ENCODE measurements at regions not wholly inside any gene's neighbourhood (a gene's known extent, or its start where the extent isn't known, plus 50 kb on each side); places are given as distances from the start of the nearest gene placed in this dataset.
A peak's percentile ranks its signal among the peaks of the same experiment; 100 is the strongest.
"Not testable (repeated sequence)": the region's sequence is repeated elsewhere in the genome, so short reads cannot be mapped to it uniquely, and the experiment has no call there.

DNA sequence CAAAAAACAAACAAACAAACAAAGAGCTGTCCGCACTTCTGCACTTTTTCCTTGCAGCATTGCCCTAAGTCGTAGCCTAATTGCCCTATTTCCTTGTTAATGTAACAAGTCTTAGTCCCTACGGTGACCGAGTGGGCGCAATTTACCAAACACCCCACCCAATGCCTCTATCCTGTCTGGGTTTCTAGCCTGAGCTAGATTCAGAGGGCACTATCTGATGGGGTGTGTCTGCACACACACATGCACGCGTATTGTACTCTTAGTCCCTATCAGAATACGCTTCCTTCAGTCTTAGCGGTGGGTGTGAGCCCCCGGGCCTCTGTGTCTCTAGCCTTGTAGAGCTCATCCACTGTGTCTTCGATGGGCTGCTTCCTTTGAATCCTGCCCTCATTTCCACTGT is 125.9 kb upstream of the DLG1 start:
- Histone ChIP-seq H3K36me3 (ENCODE audit: control insufficient read depth in 1 of 2, insufficient read depth in 2 of 2, low read length in 2 of 2) (no peaks in the 10 kb centered on the region), H3K9ac (ENCODE audit: low read depth in 1 of 2, low read length in 2 of 2) (no peak overlapping the region), H3K4me3 (ENCODE audit: low read depth in 1 of 2, low read length in 2 of 2) (no peak overlapping the region), H3K27ac (ENCODE audit: low read depth, low read length) (no peak overlapping the region), H3K27me3 (ENCODE audit: control insufficient read depth in 1 of 2, insufficient read depth in 2 of 2, low read length in 2 of 2) (peaks cover under 1 to 11% of the 10 kb centered on the region in 2 donors), H3K9me3 (ENCODE audit: control insufficient read depth in 1 of 2, low read length in 2 of 2) (no peaks in the 10 kb centered on the region), H3K4me1 (ENCODE audit: control insufficient read depth in 1 of 2, insufficient read depth in 2 of 2, low read length in 2 of 2) (peaks cover 10 to 16% of the 10 kb centered on the region in 2 donors)

DNA sequence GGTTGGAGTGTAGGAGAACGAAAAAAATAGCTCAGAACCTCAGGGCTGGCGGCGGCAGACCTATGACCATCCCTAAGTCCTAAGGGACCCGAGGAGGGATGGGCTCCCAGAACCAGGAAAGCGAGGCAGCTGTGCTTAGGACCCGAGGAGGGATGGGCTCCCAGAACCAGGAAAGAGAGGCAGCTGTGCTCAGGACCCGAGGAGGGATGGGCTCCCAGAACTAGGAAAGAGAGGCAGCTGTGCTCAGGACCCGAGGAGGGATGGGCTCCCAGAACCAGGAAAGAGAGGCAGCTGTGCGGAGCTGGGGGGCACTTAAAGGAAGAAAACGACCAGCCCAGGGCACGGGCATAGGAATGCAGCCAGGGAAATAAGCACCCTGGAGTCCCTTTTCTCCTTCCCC is 125.0 kb upstream of the DLG1 start:
- Histone ChIP-seq H3K27ac (ENCODE audit: low read depth, low read length) (no peak overlapping the region), H3K27me3 (ENCODE audit: control insufficient read depth in 1 of 2, insufficient read depth in 2 of 2, low read length in 2 of 2) (peaks cover 6 to 8% of the 10 kb centered on the region in 2 donors), H3K9me3 (ENCODE audit: control insufficient read depth in 1 of 2, low read length in 2 of 2) (no peaks in the 10 kb centered on the region), H3K36me3 (ENCODE audit: control insufficient read depth in 1 of 2, insufficient read depth in 2 of 2, low read length in 2 of 2) (no peaks in the 10 kb centered on the region), H3K4me3 (ENCODE audit: low read depth in 1 of 2, low read length in 2 of 2) (no peak overlapping the region), H3K9ac (ENCODE audit: low read depth in 1 of 2, low read length in 2 of 2) (no peak overlapping the region), H3K4me1 (ENCODE audit: control insufficient read depth in 1 of 2, insufficient read depth in 2 of 2, low read length in 2 of 2) (peaks cover 7 to 8% of the 10 kb centered on the region in 2 donors)

DNA sequence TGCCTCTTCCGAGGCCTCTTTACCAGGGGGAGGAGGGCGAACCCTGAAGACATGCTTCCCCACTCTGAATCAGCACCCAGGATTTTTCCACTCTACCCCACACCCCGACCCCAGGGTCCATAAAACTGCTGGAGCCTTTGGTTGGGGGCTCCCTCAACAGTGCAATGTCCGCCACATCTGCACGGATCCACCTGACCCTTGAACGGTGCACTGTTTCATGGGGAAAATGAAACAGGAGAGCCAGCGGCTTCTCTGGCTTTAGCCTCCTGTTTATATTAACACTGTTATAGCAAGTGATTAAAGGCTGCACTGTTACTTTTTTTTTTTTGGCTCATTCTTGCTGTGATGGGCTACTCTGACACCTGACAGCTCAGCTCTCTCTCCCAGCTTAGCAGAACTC is 124.1 kb upstream of the DLG1 start:
- Histone ChIP-seq H3K4me3 (ENCODE audit: low read depth in 1 of 2, low read length in 2 of 2) (no peak overlapping the region), H3K4me1 (ENCODE audit: control insufficient read depth in 1 of 2, insufficient read depth in 2 of 2, low read length in 2 of 2) (no peaks in the 10 kb centered on the region), H3K9me3 (ENCODE audit: control insufficient read depth in 1 of 2, low read length in 2 of 2) (no peaks in the 10 kb centered on the region), H3K9ac (ENCODE audit: low read depth in 1 of 2, low read length in 2 of 2) (no peak overlapping the region), H3K36me3 (ENCODE audit: control insufficient read depth in 1 of 2, insufficient read depth in 2 of 2, low read length in 2 of 2) (no peaks in the 10 kb centered on the region), H3K27me3 (ENCODE audit: control insufficient read depth in 1 of 2, insufficient read depth in 2 of 2, low read length in 2 of 2) (peaks cover 6 to 8% of the 10 kb centered on the region in 2 donors), H3K27ac (ENCODE audit: low read depth, low read length) (no peak overlapping the region)

DNA sequence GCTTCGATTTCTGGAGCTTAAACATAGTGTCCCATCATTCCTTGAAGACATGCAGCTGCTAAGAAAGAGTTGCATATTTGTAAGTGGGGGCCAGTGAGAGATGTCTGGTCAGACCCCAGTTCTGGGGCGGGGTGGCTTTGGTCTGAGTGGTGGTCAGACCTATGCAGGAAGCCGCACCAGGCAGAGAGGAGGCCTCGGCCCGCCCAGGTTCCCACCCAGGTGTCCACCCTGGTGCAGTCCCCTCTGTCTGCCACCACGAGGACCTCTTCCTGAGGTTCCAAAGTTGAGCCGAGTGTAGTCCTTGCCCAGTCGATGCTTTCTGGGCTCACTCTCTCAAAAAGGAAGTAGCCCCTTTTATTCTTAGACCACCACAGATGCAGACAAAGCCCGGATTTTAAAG is 122.6 kb upstream of the DLG1 start:
- Histone ChIP-seq H3K4me3 (ENCODE audit: low read depth in 1 of 2, low read length in 2 of 2) (no peak overlapping the region), H3K27ac (ENCODE audit: low read depth, low read length) (no peak overlapping the region), H3K9me3 (ENCODE audit: control insufficient read depth in 1 of 2, low read length in 2 of 2) (no peaks in the 10 kb centered on the region), H3K9ac (ENCODE audit: low read depth in 1 of 2, low read length in 2 of 2) (no peak overlapping the region), H3K36me3 (ENCODE audit: control insufficient read depth in 1 of 2, insufficient read depth in 2 of 2, low read length in 2 of 2) (no peaks in the 10 kb centered on the region), H3K4me1 (ENCODE audit: control insufficient read depth in 1 of 2, insufficient read depth in 2 of 2, low read length in 2 of 2) (no peaks in the 10 kb centered on the region), H3K27me3 (ENCODE audit: control insufficient read depth in 1 of 2, insufficient read depth in 2 of 2, low read length in 2 of 2) (peaks cover 6 to 8% of the 10 kb centered on the region in 2 donors)

DNA sequence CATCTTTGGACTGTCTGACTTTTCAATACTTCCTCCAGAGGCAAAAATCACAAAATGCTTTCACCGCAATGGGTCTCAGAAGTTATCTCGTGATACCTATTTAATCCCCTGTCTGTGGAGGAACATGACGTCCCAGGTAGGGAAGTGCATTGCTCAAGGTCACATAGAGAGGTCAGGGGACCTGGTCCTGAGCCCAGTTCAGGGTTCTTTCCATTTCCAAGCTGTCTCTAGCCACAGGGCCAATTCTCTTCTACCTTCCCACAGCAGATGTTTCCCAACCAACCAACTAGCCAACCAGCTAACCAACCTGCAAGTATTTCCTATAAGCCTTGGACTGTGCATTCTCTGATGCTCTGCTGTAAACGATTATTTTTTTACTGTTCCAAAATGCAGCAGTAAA is 122.2 kb upstream of the DLG1 start:
- Histone ChIP-seq H3K27me3 (ENCODE audit: control insufficient read depth in 1 of 2, insufficient read depth in 2 of 2, low read length in 2 of 2) (peaks cover 6 to 7% of the 10 kb centered on the region in 2 donors), H3K9me3 (ENCODE audit: control insufficient read depth in 1 of 2, low read length in 2 of 2) (no peaks in the 10 kb centered on the region), H3K4me3 (ENCODE audit: low read depth in 1 of 2, low read length in 2 of 2) (no peak overlapping the region), H3K9ac (ENCODE audit: low read depth in 1 of 2, low read length in 2 of 2) (no peak overlapping the region), H3K4me1 (ENCODE audit: control insufficient read depth in 1 of 2, insufficient read depth in 2 of 2, low read length in 2 of 2) (no peaks in the 10 kb centered on the region), H3K27ac (ENCODE audit: low read depth, low read length) (no peak overlapping the region), H3K36me3 (ENCODE audit: control insufficient read depth in 1 of 2, insufficient read depth in 2 of 2, low read length in 2 of 2) (no peaks in the 10 kb centered on the region)

DNA sequence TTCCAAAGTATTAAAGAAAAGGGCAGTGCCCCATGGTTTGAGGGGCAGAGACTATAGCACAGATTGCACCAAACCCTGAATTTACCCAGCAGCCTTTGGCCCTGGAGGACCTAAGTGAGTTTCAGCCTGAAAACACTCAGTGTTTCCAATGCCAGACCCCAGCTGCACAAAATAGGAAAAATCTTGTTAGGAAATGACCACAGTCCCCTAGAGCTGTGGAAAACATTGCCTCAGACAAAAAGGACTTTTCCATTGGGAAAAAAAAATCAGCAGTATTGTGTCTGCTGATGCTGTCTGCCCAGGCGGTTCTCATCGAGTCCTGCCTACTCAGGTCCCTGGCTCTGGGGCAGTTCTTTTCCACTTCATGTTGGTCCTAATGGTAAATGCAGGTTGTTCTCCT is 121.7 kb upstream of the DLG1 start:
- Histone ChIP-seq H3K9ac (ENCODE audit: low read depth in 1 of 2, low read length in 2 of 2) (peak overlapping the region in 1 of 2 donors; percentile 4), H3K36me3 (ENCODE audit: control insufficient read depth in 1 of 2, insufficient read depth in 2 of 2, low read length in 2 of 2) (no peaks in the 10 kb centered on the region), H3K27ac (ENCODE audit: low read depth, low read length) (no peak overlapping the region)

DNA sequence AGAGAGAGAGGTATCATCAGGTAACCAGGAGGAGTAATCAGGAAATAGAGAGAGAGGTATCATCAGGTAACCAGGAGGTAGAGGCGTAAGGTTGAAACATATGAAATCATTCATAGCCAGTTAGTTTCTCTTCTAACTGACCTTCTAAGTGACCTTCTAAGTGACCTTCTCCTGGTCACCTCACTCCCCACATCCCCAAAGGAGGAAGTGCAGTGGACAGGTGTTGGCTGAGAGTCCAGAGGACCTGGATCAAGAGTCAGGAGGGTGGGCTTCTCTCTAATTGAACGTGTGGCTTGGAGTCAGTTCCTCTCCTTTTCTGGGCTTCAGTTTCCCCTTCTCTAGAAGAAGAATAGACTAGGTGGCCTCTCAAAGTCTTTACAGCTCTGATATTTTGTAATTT is 121.3 kb upstream of the DLG1 start:
- Histone ChIP-seq H3K27ac (ENCODE audit: low read depth, low read length) (no peak overlapping the region), H3K4me3 (ENCODE audit: low read depth in 1 of 2, low read length in 2 of 2) (no peak overlapping the region), H3K36me3 (ENCODE audit: control insufficient read depth in 1 of 2, insufficient read depth in 2 of 2, low read length in 2 of 2) (no peaks in the 10 kb centered on the region), H3K27me3 (ENCODE audit: control insufficient read depth in 1 of 2, insufficient read depth in 2 of 2, low read length in 2 of 2) (peaks cover 4 to 6% of the 10 kb centered on the region in 2 donors), H3K9me3 (ENCODE audit: control insufficient read depth in 1 of 2, low read length in 2 of 2) (no peaks in the 10 kb centered on the region), H3K4me1 (ENCODE audit: control insufficient read depth in 1 of 2, insufficient read depth in 2 of 2, low read length in 2 of 2) (no peaks in the 10 kb centered on the region), H3K9ac (ENCODE audit: low read depth in 1 of 2, low read length in 2 of 2) (peak overlapping the region in 1 of 2 donors; percentile 4)

More for the DNA sequence above, 121.7 kb upstream of the DLG1 start:
- Histone ChIP-seq H3K4me1 (ENCODE audit: control insufficient read depth in 1 of 2, insufficient read depth in 2 of 2, low read length in 2 of 2) (no peaks in the 10 kb centered on the region), H3K27me3 (ENCODE audit: control insufficient read depth in 1 of 2, insufficient read depth in 2 of 2, low read length in 2 of 2) (peaks cover 4 to 6% of the 10 kb centered on the region in 2 donors), H3K4me3 (ENCODE audit: low read depth in 1 of 2, low read length in 2 of 2) (no peak overlapping the region), H3K9me3 (ENCODE audit: control insufficient read depth in 1 of 2, low read length in 2 of 2) (no peaks in the 10 kb centered on the region)

DNA sequence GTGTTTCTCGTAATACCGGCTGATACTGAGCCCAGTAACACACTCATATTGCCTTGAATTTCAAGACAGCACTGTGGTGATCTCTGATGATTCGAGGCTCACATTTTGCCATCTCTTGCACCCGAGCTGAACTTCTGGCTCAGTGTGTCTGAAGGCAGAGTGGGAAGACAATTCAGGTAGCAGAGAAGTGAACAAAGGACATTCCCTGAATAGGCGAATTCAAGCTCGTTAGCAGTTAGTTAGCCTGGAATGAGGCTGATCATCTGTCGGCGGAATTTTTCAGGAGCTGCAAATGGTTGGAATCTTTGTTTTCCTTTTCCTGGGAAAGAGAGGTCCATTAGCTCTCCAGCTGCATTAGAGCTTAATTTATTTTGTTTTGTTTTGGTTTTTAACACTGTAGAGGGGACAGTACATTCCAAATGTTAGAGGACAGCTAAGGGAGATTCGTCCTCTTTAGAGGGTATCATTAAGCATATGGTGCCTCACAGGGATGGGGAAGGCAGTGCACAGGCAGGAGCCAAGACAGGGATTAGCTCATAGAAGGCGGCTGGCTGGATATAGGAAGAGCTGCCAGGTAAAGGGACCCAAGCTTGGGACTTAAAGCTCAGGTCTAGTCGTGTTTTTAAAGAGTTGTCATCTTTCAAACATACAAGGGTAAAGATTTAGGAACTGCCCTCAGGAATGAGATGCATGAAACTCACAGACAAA is 119.7 kb upstream of the DLG1 start:
- Histone ChIP-seq H3K27ac (ENCODE audit: low read depth, low read length) (no peak overlapping the region), H3K4me1 (ENCODE audit: control insufficient read depth in 1 of 2, insufficient read depth in 2 of 2, low read length in 2 of 2) (no peaks in the 10 kb centered on the region)

DNA sequence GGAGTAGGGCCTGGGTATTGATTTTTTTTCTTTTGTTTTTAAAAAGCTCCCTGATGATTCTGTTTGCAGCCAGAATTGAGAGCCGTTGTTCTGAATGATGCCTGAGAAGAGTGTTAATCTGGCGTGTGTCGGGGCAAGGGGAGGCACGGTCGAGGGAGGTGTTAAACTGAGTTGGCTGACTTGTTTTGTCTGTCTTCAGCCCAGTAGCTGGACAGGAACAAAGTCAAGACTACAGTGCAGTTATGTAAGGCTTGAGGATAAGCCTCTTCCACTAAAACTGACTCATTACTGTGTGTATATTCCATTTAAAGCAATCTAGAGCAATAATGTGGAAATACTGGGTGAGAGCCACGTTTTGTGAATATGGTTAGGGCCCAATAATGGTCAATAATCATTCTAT is 119.0 kb upstream of the DLG1 start:
- Histone ChIP-seq H3K9me3 (ENCODE audit: control insufficient read depth in 1 of 2, low read length in 2 of 2) (no peaks in the 10 kb centered on the region), H3K36me3 (ENCODE audit: control insufficient read depth in 1 of 2, insufficient read depth in 2 of 2, low read length in 2 of 2) (no peaks in the 10 kb centered on the region), H3K4me3 (ENCODE audit: low read depth in 1 of 2, low read length in 2 of 2) (no peak overlapping the region), H3K9ac (ENCODE audit: low read depth in 1 of 2, low read length in 2 of 2) (no peak overlapping the region), H3K4me1 (ENCODE audit: control insufficient read depth in 1 of 2, insufficient read depth in 2 of 2, low read length in 2 of 2) (no peaks in the 10 kb centered on the region), H3K27ac (ENCODE audit: low read depth, low read length) (no peak overlapping the region), H3K27me3 (ENCODE audit: control insufficient read depth in 1 of 2, insufficient read depth in 2 of 2, low read length in 2 of 2) (peaks cover 4 to 6% of the 10 kb centered on the region in 2 donors)

More for the DNA sequence above, 119.7 kb upstream of the DLG1 start:
- Histone ChIP-seq H3K36me3 (ENCODE audit: control insufficient read depth in 1 of 2, insufficient read depth in 2 of 2, low read length in 2 of 2) (no peaks in the 10 kb centered on the region), H3K9me3 (ENCODE audit: control insufficient read depth in 1 of 2, low read length in 2 of 2) (no peaks in the 10 kb centered on the region), H3K9ac (ENCODE audit: low read depth in 1 of 2, low read length in 2 of 2) (no peak overlapping the region), H3K27me3 (ENCODE audit: control insufficient read depth in 1 of 2, insufficient read depth in 2 of 2, low read length in 2 of 2) (peaks cover 4 to 6% of the 10 kb centered on the region in 2 donors), H3K4me3 (ENCODE audit: low read depth in 1 of 2, low read length in 2 of 2) (no peak overlapping the region)

DNA sequence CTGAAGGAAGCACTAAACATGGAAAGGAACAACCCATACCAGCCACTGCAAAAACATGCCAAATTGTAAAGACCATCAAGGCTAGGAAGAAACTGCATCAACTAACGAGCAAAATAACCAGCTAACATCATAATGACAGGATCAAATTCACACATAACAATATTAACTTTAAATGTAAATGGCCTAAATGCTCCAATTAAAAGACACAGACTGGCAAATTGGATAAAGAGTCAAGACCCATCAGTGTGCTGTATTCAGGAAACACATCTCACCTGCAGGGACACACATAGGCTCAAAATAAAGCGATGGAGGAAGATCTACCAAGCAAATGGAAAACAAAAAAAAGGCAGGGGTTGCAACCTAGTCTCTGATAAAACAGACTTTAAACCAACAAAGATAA is 113.5 kb upstream of the DLG1 start:
- not testable (repeated sequence) for H3K9me3 ChIP-seq (ENCODE audit: control insufficient read depth in 1 of 2, low read length in 2 of 2); H3K36me3 ChIP-seq (ENCODE audit: control insufficient read depth in 1 of 2, insufficient read depth in 2 of 2, low read length in 2 of 2); H3K4me3 ChIP-seq (ENCODE audit: low read depth in 1 of 2, low read length in 2 of 2); H3K27ac ChIP-seq (ENCODE audit: low read depth, low read length); H3K4me1 ChIP-seq (ENCODE audit: control insufficient read depth in 1 of 2, insufficient read depth in 2 of 2, low read length in 2 of 2); H3K27me3 ChIP-seq (ENCODE audit: control insufficient read depth in 1 of 2, insufficient read depth in 2 of 2, low read length in 2 of 2); H3K9ac ChIP-seq (ENCODE audit: low read depth in 1 of 2, low read length in 2 of 2)
